HepG2 (cell line): ENCODE measurements at regions not wholly inside any gene's neighbourhood (a gene's known extent, or its start where the extent isn't known, plus 50 kb on each side); places are given as distances from the start of the nearest gene placed in this dataset.

Source experiments
- HNF4A ChIP-seq: sonication (generic); formaldehyde crosslinking; IDR thresholded peaks from 2 replicates; pipeline ENCODE4 v1.4.0; 2020; ENCODE audit warnings: missing genetic modification reagents
- KIAA2018 ChIP-seq: sonication (generic); formaldehyde crosslinking; IDR thresholded peaks from 2 replicates; pipeline ENCODE4 v1.5.0; 2020; ENCODE audit warnings: mild to moderate bottlenecking, missing genetic modification reagents, borderline replicate concordance
- NR2F2 ChIP-seq: IDR thresholded peaks from 2 replicates; pipeline ENCODE4 v1.6.1; 2012; ENCODE audit warnings: low read depth, inconsistent platforms, borderline replicate concordance
- RXRA ChIP-seq: sonication (generic); formaldehyde crosslinking; IDR thresholded peaks from 2 replicates; pipeline ENCODE4 v1.5.1; 2020; ENCODE audit warnings: missing genetic modification reagents
- SMARCE1 ChIP-seq: fragments of 450-650 bp; IDR thresholded peaks from 2 replicates; pipeline ENCODE4 v1.6.1; 2017; ENCODE audit warnings: borderline replicate concordance
- ZBTB42 ChIP-seq: sonication (generic); formaldehyde crosslinking; IDR thresholded peaks from 2 replicates; pipeline ENCODE4 v1.5.0; 2020; ENCODE audit warnings: mild to moderate bottlenecking, missing genetic modification reagents
- ZFP36L1 ChIP-seq: sonication (generic); formaldehyde crosslinking; IDR thresholded peaks from 2 replicates; pipeline ENCODE4 v1.8.0; 2022; ENCODE audit warnings: mild to moderate bottlenecking, missing genetic modification reagents, moderate library complexity
- ZKSCAN8 ChIP-seq: IDR thresholded peaks from 2 replicates; pipeline ENCODE4 v1.6.1; 2016; ENCODE audit warnings: borderline replicate concordance, missing genetic modification reagents, missing compliant biosample characterization
- ZNF138 ChIP-seq: sonication (generic); formaldehyde crosslinking; IDR thresholded peaks from 2 replicates; pipeline ENCODE4 v1.5.0; 2020; ENCODE audit warnings: mild to moderate bottlenecking, low read depth, missing genetic modification reagents
- ZNF329 ChIP-seq: sonication (generic); formaldehyde crosslinking; IDR thresholded peaks from 2 replicates; pipeline ENCODE4 v1.9.0; 2021; ENCODE audit warnings: low read depth, mild to moderate bottlenecking, missing genetic modification reagents
- ZNF34 ChIP-seq: sonication (generic); formaldehyde crosslinking; IDR thresholded peaks from 2 replicates; pipeline ENCODE4 v1.4.0; 2020; ENCODE audit warnings: mild to moderate bottlenecking, missing genetic modification reagents, borderline replicate concordance
- ZNF552 ChIP-seq: sonication (generic); formaldehyde crosslinking; IDR thresholded peaks from 2 replicates; pipeline ENCODE4 v1.9.0; 2022; ENCODE audit warnings: missing genetic modification reagents, mild to moderate bottlenecking, borderline replicate concordance
- ZNF605 ChIP-seq: sonication (generic); formaldehyde crosslinking; IDR thresholded peaks from 2 replicates; pipeline ENCODE4 v1.8.0; 2022; ENCODE audit warnings: mild to moderate bottlenecking, missing genetic modification reagents
- ZNF652 ChIP-seq: IDR thresholded peaks from 2 replicates; pipeline ENCODE4 v1.6.1; 2016; ENCODE audit warnings: low read depth, borderline replicate concordance
- ZNF770 ChIP-seq: sonication (generic); formaldehyde crosslinking; IDR thresholded peaks from 2 replicates; pipeline ENCODE4 v1.5.0; 2020; ENCODE audit warnings: mild to moderate bottlenecking, missing genetic modification reagents
- ZNF790 ChIP-seq: sonication (generic); formaldehyde crosslinking; IDR thresholded peaks from 2 replicates; pipeline ENCODE4 v1.8.0; 2022; ENCODE audit warnings: missing genetic modification reagents, mild to moderate bottlenecking, borderline replicate concordance
- ZNF816 ChIP-seq: sonication (generic); formaldehyde crosslinking; IDR thresholded peaks from 2 replicates; pipeline ENCODE4 v1.8.0; 2022; ENCODE audit warnings: missing genetic modification reagents, mild to moderate bottlenecking, borderline replicate concordance
- ZNF841 ChIP-seq: sonication (generic); formaldehyde crosslinking; IDR thresholded peaks from 2 replicates; pipeline ENCODE4 v1.8.1; 2023; ENCODE audit warnings: missing genetic modification reagents, borderline replicate concordance
- ZSCAN22 ChIP-seq: sonication (generic); formaldehyde crosslinking; IDR thresholded peaks from 2 replicates; pipeline ENCODE4 v1.4.0; 2020; ENCODE audit warnings: mild to moderate bottlenecking, missing genetic modification reagents

- TF ChIP-seq KIAA2018 (CRISPR knock-in tag) (no peak), ZNF34 (CRISPR knock-in tag) (0 out of 2 replicates have a peak, but pooled peaks have one; percentile 82), ZNF605 (CRISPR knock-in tag) (0 out of 2 replicates have a peak, but pooled peaks have one; percentile 60), ZNF790 (CRISPR knock-in tag) (no peak), ZNF329 (CRISPR knock-in tag) (no peak), ZFP36L1 (CRISPR knock-in tag) (no peak), SMARCE1 (no peak), ZKSCAN8 (CRISPR knock-in tag) (peak; percentile 99), ZNF652 (0 out of 2 replicates have a peak, but pooled peaks have one; percentile 23), ZNF138 (CRISPR knock-in tag) (no peak), ZSCAN22 (CRISPR knock-in tag) (no peak), RXRA (CRISPR knock-in tag) (peak; percentile 34; the same call in 1 of the 2 replicates), ZNF552 (no peak), HNF4A (CRISPR knock-in tag) (peak; percentile 66), ZNF816 (CRISPR knock-in tag) (no peak), ZNF770 (CRISPR knock-in tag) (no peak), ZNF841 (CRISPR knock-in tag) (no peak), NR2F2 (0 out of 2 replicates have a peak, but pooled peaks have one; percentile 28), ZBTB42 (no peak)
Measured at GRCh38 chr2:216572582-216573578, 60.3 kb upstream of the IGFBP2 start (continued).
